ENCODE measurements at regions not wholly inside any gene's neighbourhood (a gene's known extent, or its start where the extent isn't known, plus 50 kb on each side); places are given as distances from the start of the nearest gene placed in this dataset.

DNA sequence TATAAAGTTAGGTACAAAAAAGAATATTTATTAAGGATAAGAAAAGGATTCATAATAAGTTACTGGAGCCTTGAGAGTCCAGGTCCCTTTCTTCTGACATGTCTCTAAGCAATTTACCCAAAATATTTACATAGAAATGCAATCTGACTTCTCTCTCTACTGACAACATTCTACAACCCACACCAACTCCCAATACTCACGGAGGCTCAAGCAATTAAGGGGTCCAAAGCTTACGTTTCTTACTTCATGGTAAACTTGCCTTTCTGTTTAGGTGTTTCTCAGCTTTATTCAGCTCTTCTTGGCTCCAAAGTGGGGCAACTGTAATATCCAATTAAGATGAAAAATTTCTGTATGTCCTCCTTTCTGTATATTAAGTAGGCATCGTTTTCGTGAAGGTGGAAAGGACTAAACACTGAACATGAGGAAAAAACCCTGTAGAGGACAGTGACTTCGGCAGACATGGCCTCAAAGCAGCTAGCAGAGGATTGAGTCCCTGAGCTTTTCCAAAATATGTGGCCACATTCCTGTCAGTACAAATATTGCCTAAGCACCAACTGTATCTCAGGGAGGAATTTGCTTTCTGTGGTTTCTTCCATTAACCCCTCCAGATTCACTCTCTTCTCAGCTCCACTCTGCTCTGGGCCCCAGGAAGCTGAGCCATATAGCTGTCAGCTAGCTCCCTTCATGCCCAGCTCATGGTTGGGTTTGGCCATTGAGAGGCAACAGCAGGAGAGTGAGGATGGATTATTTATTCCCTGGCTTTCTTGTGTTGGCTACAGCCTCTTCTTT, 67.9 kb upstream of the GLS start:
- no peak for TF ChIP-seq CTCF (IDR thresholded peaks at IDR 0.05; ENCODE audit: low read depth, low read length)
- no peak for TF ChIP-seq EZH2phosphoT487 (IDR thresholded peaks at IDR 0.05; ENCODE audit: low read depth)
